ENCODE measurements at regions not wholly inside any gene's neighbourhood (a gene's known extent, or its start where the extent isn't known, plus 50 kb on each side); places are given as distances from the start of the nearest gene placed in this dataset.

DNA sequence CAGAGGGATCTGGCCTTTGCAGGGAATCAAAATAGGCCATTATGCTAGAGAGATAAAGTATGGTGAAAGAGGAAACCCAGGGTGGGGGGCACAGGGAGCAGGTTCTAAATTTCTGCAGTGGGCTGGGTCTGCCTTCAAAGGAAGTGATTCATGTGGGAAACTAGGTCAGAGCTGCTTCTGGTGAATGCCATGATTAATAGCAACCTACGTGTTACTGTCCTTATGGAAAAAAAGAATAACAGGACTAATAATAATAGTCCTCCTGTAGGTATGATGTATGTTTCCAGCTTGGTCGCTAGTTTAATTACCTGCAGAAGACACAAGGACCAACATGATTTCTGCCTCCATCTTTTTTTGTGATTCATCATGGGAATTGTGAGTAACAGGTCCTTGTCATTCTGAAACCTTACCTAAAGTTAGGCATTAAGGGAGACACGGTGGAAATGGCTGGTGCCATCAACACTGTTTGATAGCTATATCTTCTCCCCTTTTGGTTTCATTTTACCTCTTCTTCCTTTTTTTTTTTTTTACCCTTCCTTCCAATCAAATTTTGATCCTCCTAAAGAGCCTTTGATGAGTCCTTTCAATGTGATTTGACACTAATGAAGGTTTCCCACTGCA lies 180.4 kb downstream of the CPEB2 start:
- TF ChIP-seq, protein P1, sequence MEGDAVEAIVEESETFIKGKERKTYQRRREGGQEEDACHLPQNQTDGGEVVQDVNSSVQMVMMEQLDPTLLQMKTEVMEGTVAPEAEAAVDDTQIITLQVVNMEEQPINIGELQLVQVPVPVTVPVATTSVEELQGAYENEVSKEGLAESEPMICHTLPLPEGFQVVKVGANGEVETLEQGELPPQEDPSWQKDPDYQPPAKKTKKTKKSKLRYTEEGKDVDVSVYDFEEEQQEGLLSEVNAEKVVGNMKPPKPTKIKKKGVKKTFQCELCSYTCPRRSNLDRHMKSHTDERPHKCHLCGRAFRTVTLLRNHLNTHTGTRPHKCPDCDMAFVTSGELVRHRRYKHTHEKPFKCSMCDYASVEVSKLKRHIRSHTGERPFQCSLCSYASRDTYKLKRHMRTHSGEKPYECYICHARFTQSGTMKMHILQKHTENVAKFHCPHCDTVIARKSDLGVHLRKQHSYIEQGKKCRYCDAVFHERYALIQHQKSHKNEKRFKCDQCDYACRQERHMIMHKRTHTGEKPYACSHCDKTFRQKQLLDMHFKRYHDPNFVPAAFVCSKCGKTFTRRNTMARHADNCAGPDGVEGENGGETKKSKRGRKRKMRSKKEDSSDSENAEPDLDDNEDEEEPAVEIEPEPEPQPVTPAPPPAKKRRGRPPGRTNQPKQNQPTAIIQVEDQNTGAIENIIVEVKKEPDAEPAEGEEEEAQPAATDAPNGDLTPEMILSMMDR (IDR thresholded peaks at IDR 0.05; ENCODE audit: insufficient read depth, low read length, poor library complexity, severe bottlenecking) = no peak
- Histone ChIP-seq H3K27me3 (replicated peaks; ENCODE audit: control insufficient read depth, insufficient read depth, low read length) (no peaks in the 10 kb centered on the region), H3K36me3 (ENCODE audit: control insufficient read depth, insufficient read depth, low read length) (no peaks in the 10 kb centered on the region), H3K4me3 (replicated peaks; ENCODE audit: low read depth, low read length) (no peak overlapping the region)
- DNase-seq (ENCODE audit: extremely low read depth, insufficient read length) = no peak

DNA sequence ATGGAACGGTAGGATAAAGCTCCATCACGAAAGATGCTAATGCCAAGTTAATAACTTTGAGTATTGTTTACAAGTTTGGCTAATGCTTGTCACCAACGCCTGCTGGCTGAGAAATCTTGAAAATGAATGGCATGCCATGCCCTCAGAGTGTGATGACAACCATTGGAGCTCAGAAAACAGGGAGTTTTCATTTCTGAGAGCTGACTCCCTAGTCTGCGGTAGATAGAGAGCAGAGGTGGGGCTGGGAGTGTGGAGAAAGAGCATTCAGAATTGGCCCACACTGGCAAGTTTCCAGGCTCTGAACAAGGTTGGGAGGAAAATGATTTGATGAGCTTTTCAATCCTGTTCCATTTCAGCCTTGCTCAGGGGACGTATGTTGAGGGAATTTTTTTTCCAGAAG lies 183.9 kb downstream of the CPEB2 start:
- H3K4me3 ChIP-seq (replicated peaks; ENCODE audit: low read depth, low read length) = no peak overlapping the region

GRCh38 chr4:15186806-15187205 lies 184.5 kb downstream of the CPEB2 start:
- H3K27me3 ChIP-seq (replicated peaks; ENCODE audit: control insufficient read depth, insufficient read depth, low read length) = no peaks in the 10 kb centered on the region
- TF ChIP-seq, protein P1 (IDR thresholded peaks at IDR 0.05; ENCODE audit: insufficient read depth, low read length, poor library complexity, severe bottlenecking) = no peak
- no peak for DNase-seq (ENCODE audit: extremely low read depth, insufficient read length)
- no peak overlapping the region for H3K4me3 ChIP-seq (replicated peaks; ENCODE audit: low read depth, low read length)
- H3K36me3 ChIP-seq (ENCODE audit: control insufficient read depth, insufficient read depth, low read length) = no peaks in the 10 kb centered on the region

More for the DNA sequence above, 183.9 kb downstream of the CPEB2 start:
- TF ChIP-seq, protein P1 (IDR thresholded peaks at IDR 0.05; ENCODE audit: insufficient read depth, low read length, poor library complexity, severe bottlenecking) = no peak
- no peak for DNase-seq (ENCODE audit: extremely low read depth, insufficient read length)
- Histone ChIP-seq H3K27me3 (replicated peaks; ENCODE audit: control insufficient read depth, insufficient read depth, low read length) (no peaks in the 10 kb centered on the region), H3K36me3 (ENCODE audit: control insufficient read depth, insufficient read depth, low read length) (no peaks in the 10 kb centered on the region)

- no peak for DNase-seq (ENCODE audit: extremely low read depth, insufficient read length)
- Histone ChIP-seq H3K27me3 (replicated peaks; ENCODE audit: control insufficient read depth, insufficient read depth, low read length) (no peaks in the 10 kb centered on the region), H3K4me3 (replicated peaks; ENCODE audit: low read depth, low read length) (no peak overlapping the region), H3K36me3 (ENCODE audit: control insufficient read depth, insufficient read depth, low read length) (no peaks in the 10 kb centered on the region)
- TF ChIP-seq, protein P1 (IDR thresholded peaks at IDR 0.05; ENCODE audit: insufficient read depth, low read length, poor library complexity, severe bottlenecking) = no peak
These were observed 186.6 kb downstream of the CPEB2 start for GRCh38 chr4:15188605-15189539.

DNA sequence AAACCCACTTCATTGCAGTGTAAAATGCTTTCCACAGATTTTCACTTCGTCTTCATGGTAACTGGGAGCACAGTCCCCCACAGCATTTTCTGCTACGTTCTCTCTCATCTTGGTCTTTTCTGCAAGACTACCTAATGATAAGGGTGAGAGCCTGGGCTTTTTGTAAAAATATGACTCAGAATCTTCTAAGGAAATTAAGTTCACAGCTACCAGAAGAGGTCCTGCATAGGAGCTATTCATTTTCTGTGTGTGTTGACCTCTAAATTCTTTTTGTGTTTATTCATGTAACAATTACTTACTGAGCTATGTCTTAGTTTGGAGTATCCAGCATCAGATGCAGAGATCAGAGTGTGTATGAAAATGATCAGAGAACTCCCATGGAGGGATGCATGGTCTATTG lies 192.2 kb downstream of the CPEB2 start:
- TF ChIP-seq, protein P1 (IDR thresholded peaks at IDR 0.05; ENCODE audit: insufficient read depth, low read length, poor library complexity, severe bottlenecking) = no peak
- H3K4me3 ChIP-seq (replicated peaks; ENCODE audit: low read depth, low read length) = no peak overlapping the region
- H3K36me3 ChIP-seq (ENCODE audit: control insufficient read depth, insufficient read depth, low read length) = no peaks in the 10 kb centered on the region
- DNase-seq (ENCODE audit: extremely low read depth, insufficient read length) = no peak
- no peaks in the 10 kb centered on the region for H3K27me3 ChIP-seq (replicated peaks; ENCODE audit: control insufficient read depth, insufficient read depth, low read length)
